Heart right ventricle (tissue), 16 donors: ENCODE measurements at regions not wholly inside any gene's neighbourhood (a gene's known extent, or its start where the extent isn't known, plus 50 kb on each side); places are given as distances from the start of the nearest gene placed in this dataset.

Experiments
- ATAC-seq, 8 donors: fragments of 200-7000 bp; cut with Tn5 transposase; one replicate each; pipeline ENCODE4 v1.9.1; 2020; ENCODE audit warnings: mild to moderate bottlenecking in 8 of 8, moderate library complexity in 8 of 8, moderate number of reproducible peaks in 1 of 8
- DNase-seq, 2 donors: peaks; one replicate each; pipeline ENCODE4 v3.0.0-alpha.2; 2020
- H3K27ac ChIP-seq, 10 donors: fragments of 200-600 bp; sonication (generic) in 2 of 10; one replicate each; pipeline versions ENCODE4 v1.5.0 to v1.8.0; 2020 to 2022; ENCODE audit warnings: mild to moderate bottlenecking in 3 of 10
- H3K27me3 ChIP-seq, 7 donors: fragments of 200-600 bp; one replicate each; pipeline ENCODE4 v1.8.0; 2021 to 2022; ENCODE audit warnings: mild to moderate bottlenecking in 2 of 7
- H3K36me3 ChIP-seq, 9 donors: fragments of 200-600 bp; sonication (generic) in 1 of 9; one replicate each; pipeline versions ENCODE4 v1.5.0 to v1.8.0; 2020 to 2022; ENCODE audit warnings: mild to moderate bottlenecking in 2 of 9
- H3K4me1 ChIP-seq, 9 donors: fragments of 200-600 bp; sonication (generic) in 1 of 9; one replicate each; pipeline versions ENCODE4 v1.5.0 to v1.8.0; 2020 to 2022; ENCODE audit warnings: mild to moderate bottlenecking in 4 of 9
- H3K4me3 ChIP-seq, 10 donors: fragments of 200-600 bp; sonication (generic) in 2 of 10; one replicate each; pipeline versions ENCODE4 v1.5.0 to v1.8.0; 2020 to 2022; ENCODE audit warnings: mild to moderate bottlenecking in 7 of 10, moderate library complexity in 2 of 10
- H3K9me3 ChIP-seq, 11 donors: fragments of 200-600 bp in 10 of 11; sonication (generic) in 2 of 11; one replicate each; pipeline versions ENCODE4 v1.5.0 to v1.8.0; 2013 to 2022; ENCODE audit warnings: mild to moderate bottlenecking in 2 of 11, control low read depth in 1 of 11, moderate library complexity in 1 of 11
- WGBS, 2 donors: extraction: QIAGEN DNeasy Blood & Tissue Kit; methylation state at CpG; one replicate each; pipeline ENCODE4 v1.1.7; 2013; ENCODE audit warnings: inconsistent platforms in 1 of 2; 5-methylcytosine and 5-hydroxymethylcytosine counted together
- intact Hi-C, 10 donors: fragments of 100-400 bp; cut with DNase I; formaldehyde crosslinking; loops; one replicate each; pipeline versions ENCODE4 v1.11.1 to v1.14.2; 2022
- TF ChIP-seq, protein P1 (sequence below), 9 donors: fragments of 200-600 bp; sonication (generic) in 2 of 9; IDR thresholded peaks; one replicate each; pipeline versions ENCODE4 v1.5.0 to v1.8.0; 2021 to 2022; ENCODE audit warnings: antibody characterized with exemption in 9 of 9, mild to moderate bottlenecking in 5 of 9, moderate library complexity in 1 of 9
- donor health status: Arrhythmogenic right ventricular cardiomyopathy.
- donor health status: ischemic (EF 13 %, LVEDD 7.1; RV severe dilation, severe dysfunction).
- donor health status: healthy with polysubstance abuse.
- donor health status: DM: no; HTN: yes; CAD: no.
- donor health status: DM: no; HTN: no; CAD: no.
- donor health status: ischemic (EF 25% LVEDD 6.9; RV normal size, moderate dysfunction).
- donor health status: ischemic (EF 25% LVEDD 5.7; RV mildly dilated, moderate dysfunction).
- donor health status: healthy.
- donor health status: DM: yes; HTN: yes; CAD: no.
- donor health status: Ischemic cardiomyopathy.
- donor health status: ischemic (EF 35%, LVEDD 5.7; RV mildly dilated, moderate dysfunction).
- donor health status: nonischemic (EF 11% LVEDD 7.7; RV severe dilation, severe dysfunction).
- donor health status: DM: yes; HTN: yes; CAD: no.
- donor health status: PGD.
- donor health status: ischemic (EF 29% LVEDD 5.4; RV normal size, mild dysfunction).
- donor health status: nonischemic (EF 23%, LVEDD 6.1; RV moderate dilation, normal function).

DNA sequence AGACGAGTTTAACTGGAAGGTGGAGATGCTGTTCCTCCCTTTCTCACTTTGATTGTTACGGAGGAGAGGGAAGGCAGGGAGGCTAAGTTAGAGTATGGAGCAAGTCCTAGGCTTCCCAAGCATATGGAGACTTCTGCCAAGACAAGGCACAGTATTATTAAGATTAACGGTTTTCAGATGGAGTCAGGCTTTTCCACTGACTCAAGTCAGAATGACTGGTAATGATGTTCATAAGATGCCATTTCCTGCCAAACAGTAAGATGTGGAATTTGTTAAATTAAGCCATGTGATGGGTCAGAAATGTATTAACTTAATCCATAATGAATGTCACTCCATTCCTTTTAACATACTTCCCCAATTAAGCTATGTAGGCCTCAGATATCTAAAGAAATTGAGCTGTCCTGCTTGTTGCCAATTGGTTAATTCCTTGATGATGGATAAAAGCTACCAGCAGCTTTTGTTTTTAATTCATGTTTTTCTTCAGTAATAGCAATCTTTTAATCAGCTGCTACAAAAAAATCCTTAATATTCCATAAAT is 383.7 kb downstream of the ZNF521 start:
- ATAC-seq, result no peak
- Histone ChIP-seq H3K36me3 (no peaks in the 10 kb centered on the region), H3K4me3 (no peak overlapping the region), H3K27ac (no peak overlapping the region), H3K4me1 (no peaks in the 10 kb centered on the region), H3K27me3 (no peaks in the 10 kb centered on the region), H3K9me3 (peaks cover 0 to 4% (median 0%) of the 10 kb centered on the region in 11 donors)
- WGBS, 2 donors, result 94 to 95% methylated on average over 3 of the region's 3 CpGs
- TF ChIP-seq, protein P1, sequence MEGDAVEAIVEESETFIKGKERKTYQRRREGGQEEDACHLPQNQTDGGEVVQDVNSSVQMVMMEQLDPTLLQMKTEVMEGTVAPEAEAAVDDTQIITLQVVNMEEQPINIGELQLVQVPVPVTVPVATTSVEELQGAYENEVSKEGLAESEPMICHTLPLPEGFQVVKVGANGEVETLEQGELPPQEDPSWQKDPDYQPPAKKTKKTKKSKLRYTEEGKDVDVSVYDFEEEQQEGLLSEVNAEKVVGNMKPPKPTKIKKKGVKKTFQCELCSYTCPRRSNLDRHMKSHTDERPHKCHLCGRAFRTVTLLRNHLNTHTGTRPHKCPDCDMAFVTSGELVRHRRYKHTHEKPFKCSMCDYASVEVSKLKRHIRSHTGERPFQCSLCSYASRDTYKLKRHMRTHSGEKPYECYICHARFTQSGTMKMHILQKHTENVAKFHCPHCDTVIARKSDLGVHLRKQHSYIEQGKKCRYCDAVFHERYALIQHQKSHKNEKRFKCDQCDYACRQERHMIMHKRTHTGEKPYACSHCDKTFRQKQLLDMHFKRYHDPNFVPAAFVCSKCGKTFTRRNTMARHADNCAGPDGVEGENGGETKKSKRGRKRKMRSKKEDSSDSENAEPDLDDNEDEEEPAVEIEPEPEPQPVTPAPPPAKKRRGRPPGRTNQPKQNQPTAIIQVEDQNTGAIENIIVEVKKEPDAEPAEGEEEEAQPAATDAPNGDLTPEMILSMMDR (IDR thresholded peaks at IDR 0.05), result no peak
- DNase-seq, result no peak
- intact Hi-C loops, result no loop called here

GRCh38 chr18:24972577-24972976 is 379.4 kb downstream of the ZNF521 start:
- Histone ChIP-seq H3K27ac (no peak overlapping the region), H3K27me3 (peaks cover 0 to 2% (median 0%) of the 10 kb centered on the region in 7 donors), H3K36me3 (no peaks in the 10 kb centered on the region), H3K9me3 (no peaks in the 10 kb centered on the region), H3K4me3 (no peak overlapping the region), H3K4me1 (no peaks in the 10 kb centered on the region)
- no peak for DNase-seq
- intact Hi-C loops, result loop anchor here in 1 of 10 donors (10.0 kb wide), 1 partner anchor 48 kb away; no protein-coding TSS in a partner anchor
- ATAC-seq, result no peak
- TF ChIP-seq, protein P1 (IDR thresholded peaks at IDR 0.05), result no peak
- 95 to 96% methylated on average over 4 of the region's 4 CpGs for WGBS, 2 donors

DNA sequence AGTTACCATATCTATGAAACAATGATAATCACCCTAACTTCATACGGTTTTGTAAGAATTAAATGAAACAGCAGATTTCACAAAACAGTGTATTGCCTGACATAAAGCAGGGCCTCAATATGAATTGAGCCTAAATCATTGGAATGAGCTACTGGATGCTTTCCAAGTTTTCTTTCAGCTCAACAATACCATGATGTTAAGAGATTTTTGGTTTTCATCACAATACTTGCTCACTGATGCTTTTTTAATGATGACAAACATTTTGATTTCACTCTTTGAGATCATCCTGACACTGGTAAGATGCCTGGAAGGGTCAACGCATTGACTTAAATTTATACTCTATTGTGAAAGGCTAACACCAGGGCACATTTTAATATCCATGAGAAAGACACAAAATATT is 377.5 kb downstream of the ZNF521 start:
- intact Hi-C loops, result loop anchor here in 1 of 10 donors (10.0 kb wide), 1 partner anchor 50 kb away; no protein-coding TSS in a partner anchor
- Histone ChIP-seq H3K27ac (no peak overlapping the region), H3K4me1 (no peaks in the 10 kb centered on the region), H3K9me3 (no peaks in the 10 kb centered on the region), H3K36me3 (no peaks in the 10 kb centered on the region), H3K4me3 (no peak overlapping the region), H3K27me3 (peaks cover 0 to 2% (median 0%) of the 10 kb centered on the region in 7 donors)
- TF ChIP-seq, protein P1 (IDR thresholded peaks at IDR 0.05), result no peak
- no peak for ATAC-seq
- no peak for DNase-seq
- 84 to 91% methylated on average over 2 of the region's 2 CpGs for WGBS, 2 donors

DNA sequence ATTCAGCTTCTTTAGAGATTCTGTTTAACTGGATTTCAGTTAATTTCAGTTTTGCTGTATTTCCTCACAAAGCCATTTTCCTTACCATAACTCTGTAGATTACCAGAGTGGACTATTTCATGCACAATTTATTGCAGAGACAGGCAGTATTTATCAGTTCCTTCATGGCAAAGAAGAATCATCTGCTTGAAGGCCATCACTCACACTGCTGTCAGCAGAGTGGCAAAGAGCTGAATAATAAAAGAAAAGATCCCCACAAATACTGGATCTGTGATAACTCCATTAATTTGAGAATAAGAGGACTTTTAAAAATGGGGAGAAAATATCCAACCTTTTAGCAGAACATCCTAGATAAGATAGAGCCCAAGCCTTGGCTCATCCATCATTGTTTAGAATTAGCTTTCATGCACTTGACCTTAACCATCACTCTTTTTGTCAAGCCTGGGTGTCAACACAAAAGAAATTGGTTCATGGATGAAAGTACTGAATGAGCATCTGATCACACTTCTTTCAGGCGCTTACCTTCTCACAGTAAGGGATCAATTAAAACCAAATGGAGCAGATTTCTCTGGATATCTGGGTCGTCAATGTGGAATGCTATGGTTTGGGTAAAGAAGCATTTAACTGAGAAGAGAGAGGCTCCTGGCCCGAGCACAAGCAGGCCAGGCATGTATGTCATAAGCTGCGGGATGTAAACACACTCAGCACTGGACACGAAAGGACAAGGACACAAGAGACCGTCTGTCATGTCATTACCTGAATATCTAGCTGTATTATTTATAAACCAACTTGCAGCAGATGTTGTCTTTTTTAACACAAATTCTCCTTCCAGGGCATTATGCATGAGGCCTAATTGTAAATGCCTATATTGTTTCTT is 376.2 kb downstream of the ZNF521 start:
- TF ChIP-seq, protein P1 (IDR thresholded peaks at IDR 0.05), result no peak
- Histone ChIP-seq H3K27ac (no peak overlapping the region), H3K36me3 (no peaks in the 10 kb centered on the region), H3K4me1 (no peaks in the 10 kb centered on the region), H3K27me3 (peaks cover 0 to 2% (median 0%) of the 10 kb centered on the region in 7 donors), H3K9me3 (no peaks in the 10 kb centered on the region), H3K4me3 (no peak overlapping the region)
- intact Hi-C loops, result loop anchor here in 1 of 10 donors (10.0 kb wide), 1 partner anchor 51 kb away; no protein-coding TSS in a partner anchor
- no peak for DNase-seq
- no peak for ATAC-seq
- WGBS, 2 donors, result 93 to 94% methylated on average over 6 of the region's 6 CpGs
